Breast epithelium (tissue), 3 donors: ENCODE measurements at regions not wholly inside any gene's neighbourhood (a gene's known extent, or its start where the extent isn't known, plus 50 kb on each side); places are given as distances from the start of the nearest gene placed in this dataset.

Source experiments
- CTCF ChIP-seq, 3 donors: fragments of 450-650 bp; IDR thresholded peaks; one replicate each; pipeline ENCODE4 v1.5.1; 2016 to 2017; ENCODE audit warnings: antibody characterized with exemption in 3 of 3, mild to moderate bottlenecking in 3 of 3, moderate library complexity in 3 of 3
- POLR2A ChIP-seq: fragments of 450-650 bp; IDR thresholded peaks from one replicate; pipeline ENCODE4 v1.6.1; 2016; ENCODE audit warnings: antibody characterized with exemption, mild to moderate bottlenecking, moderate library complexity

DNA sequence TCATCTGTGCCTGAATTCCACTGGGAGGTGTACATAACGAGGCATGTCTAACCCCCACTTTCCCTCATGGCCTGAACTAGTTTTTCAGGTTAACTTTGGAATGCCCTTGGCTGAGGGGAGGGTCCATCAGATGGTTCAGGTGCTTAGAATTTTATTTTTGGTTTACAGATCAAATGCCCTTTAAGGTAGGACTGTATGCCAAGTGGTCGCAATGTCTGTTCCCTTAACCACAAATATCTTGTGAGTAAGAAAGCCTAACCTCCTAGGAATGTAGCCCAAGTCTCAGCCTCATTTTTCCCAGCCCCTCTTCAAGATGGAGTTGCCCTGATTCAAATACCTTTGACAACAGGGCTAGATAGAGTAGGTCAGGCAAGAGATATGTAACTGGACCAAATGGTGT lies 78.4 kb downstream of the RNASET2 start:
- TF ChIP-seq CTCF (IDR thresholded peaks at IDR 0.05) (no peak), POLR2A (no peak)
